HG03039 (cell line): ENCODE measurements at regions not wholly inside any gene's neighbourhood (a gene's known extent, or its start where the extent isn't known, plus 50 kb on each side); places are given as distances from the start of the nearest gene placed in this dataset.
"Not testable (repeated sequence)": the region's sequence is repeated elsewhere in the genome, so short reads cannot be mapped to it uniquely, and the experiment has no call there.

Experiments
- ATAC-seq: cut with Tn5 transposase; IDR thresholded peaks from one replicate; pipeline ENCODE4 v1.9.1; 2021; ENCODE audit warnings: mild to moderate bottlenecking, moderate library complexity; ENCODE audit not compliant: unreplicated experiment

DNA sequence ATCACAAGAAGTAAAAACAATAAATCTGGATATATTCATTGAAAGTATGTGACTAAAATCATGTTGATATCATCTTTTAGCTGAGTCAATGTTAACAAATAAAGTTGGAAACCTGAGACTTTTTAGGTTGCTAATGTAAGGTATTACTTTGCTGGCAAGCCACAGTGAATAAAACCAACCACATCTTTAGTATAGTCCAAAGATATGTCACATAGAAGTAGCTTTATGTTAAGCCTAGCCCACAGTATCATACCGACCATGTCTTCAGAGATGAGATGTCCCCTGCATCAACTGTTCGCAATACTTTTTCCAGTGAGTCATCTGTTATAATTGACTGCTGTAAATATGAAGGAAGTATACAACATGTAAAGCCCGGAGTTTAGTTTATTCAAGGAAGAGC, 107.6 kb upstream of the MCHR2 start:
- ATAC-seq: no peak

DNA sequence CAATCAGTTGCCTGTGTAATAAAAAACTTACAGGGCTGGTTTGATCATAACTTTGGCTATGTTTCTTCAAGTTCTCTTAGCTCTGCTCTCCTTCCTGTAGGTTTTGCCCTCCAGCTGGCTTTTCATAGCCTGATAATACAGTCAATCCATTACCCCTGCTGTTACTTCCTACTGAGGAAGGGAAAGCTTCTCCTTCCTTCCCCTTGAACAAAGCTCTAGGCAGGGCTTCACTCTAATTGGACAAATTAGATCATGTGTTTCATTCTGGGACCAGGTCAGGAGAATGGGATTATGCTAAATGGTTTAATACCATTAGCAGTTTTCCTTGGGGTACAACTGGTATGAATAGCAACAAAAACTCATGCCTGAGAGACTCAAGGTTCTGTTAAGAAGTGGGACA, 106.8 kb upstream of the MCHR2 start:
- no peak for ATAC-seq

DNA sequence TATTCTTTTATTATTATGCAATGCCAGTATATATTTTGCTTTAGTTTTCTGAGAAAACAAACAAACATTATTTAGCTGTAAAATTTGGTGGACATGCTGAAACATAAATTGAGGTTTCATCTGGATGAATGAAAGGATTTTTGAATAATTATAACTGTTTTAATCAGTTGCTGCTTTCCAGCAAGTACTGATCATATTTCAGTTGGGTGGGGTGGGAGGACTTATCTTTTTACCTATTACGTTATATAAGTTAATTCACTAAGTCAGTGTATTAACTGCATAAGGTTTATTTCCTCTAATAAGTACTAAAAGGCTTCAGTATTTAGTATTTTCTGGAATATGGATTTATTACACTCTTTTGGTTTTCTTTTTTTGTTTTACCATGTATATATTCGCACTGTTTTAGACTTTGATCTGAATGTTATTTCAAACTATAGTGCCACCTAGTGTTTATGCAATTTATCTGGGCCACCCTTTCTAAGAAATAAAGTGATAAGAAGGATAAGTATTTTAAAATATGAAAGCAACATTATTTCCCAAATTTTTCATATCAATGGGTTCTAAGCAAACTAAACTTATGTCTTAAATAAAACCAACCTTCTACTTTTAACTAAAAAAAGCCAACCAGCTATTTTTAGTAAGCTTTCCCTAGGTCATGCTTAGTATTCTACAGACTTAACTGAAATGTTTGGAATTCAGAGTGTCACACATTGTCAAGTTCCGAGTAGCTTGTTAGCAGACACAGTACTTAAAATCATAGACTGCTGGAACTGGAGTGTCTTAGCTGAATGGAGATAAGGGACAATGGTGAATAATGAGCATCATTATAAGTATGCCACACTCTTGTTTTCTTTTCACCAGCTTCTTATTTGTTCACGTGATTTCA, 105.4 kb upstream of the MCHR2 start:
- ATAC-seq: no peak

DNA sequence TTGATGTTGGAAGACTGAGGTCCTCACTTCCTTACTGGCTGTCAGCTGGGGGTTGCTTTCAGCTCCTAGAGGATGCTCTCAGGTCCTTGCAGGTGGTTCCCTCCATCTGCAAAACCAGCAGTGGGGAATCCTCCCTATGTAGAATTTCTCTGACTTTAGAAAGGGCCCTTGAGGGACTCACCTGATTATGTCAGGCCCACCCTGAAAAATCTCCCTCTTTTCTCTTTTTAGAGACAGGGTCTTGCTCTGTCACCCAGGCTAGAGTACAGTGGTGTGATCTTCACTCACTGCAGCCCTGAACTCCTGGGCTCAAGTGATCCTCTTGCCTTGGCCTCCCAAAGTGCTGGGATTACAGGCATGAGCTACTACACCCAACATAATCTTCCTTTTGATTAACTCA, 102.9 kb upstream of the MCHR2 start:
- ATAC-seq: no peak

DNA sequence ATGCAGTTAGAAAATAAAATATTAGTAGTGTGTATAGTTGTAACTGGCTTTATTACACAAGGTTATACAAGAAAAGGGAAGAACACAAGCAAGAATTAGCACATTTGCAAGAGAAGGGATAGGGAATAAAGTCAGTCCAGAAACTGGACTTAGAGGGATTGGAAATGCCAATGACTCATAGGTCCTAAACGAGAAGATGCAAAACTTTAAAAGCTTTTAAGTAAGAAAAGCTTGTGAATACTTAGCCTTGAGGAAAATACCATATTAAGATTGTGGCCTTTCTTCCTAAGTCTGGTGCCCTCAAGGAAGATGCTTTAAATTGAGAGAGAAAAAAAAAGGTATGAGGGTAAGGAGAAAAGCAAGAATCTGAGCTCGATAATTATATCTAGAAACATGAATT, 102.3 kb upstream of the MCHR2 start:
- ATAC-seq: no peak

DNA sequence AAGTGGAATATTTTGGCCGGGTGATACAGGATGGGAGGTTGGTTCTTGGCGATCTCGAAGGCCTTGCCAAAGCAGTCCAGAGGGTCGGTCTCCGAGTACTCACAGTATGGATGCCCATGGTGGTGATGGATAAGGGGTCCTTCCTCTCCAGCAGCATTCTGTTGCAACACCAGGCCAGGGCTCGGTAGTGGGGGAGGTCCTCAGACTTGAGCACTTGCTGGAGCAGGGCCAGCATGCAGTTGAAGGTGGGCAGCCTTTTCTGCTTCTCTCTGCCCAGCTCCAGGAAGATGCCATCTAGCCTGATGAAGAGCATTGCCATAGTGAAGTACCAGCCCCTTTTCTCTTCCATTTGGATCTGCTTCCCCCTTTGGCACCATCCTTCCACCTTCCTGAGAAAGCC, 99.4 kb upstream of the MCHR2 start:
- ATAC-seq: no peak

DNA sequence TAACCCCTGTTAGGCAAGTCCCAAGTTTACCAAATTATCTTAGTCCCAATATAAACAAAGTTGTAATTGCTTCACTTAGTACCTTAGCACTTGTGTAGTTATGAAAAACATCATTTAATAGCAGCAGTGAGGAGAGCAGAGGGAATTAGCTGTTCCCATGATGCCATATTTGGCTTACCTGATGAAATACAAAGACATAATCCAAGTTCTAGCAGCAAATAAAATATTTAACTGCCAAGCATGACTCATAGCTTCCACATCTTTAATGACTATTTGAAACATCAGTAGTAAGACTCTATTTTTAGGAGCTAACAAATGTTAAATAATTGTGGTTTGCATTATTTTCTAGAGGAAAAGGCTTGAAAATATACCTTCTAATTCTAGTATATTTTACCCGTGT, 94.0 kb upstream of the MCHR2 start:
- ATAC-seq: no peak

DNA sequence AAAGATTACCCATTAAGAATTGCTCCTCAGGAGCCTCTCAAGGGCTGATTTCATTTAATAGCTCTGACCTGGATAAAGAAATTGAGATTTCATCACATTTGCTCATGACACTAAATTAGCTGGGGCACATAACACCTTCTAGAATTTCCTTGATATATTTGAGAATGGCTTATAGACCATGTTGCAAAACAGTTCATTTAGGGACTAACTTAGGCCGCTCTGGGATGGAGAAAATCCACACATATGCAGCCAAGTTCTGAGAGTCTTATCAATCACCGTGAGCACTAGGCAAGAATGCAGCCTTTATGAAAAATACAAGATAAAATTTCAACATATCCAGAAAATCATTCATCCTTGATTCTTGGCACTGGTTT, 91.0 kb upstream of the MCHR2 start:
- ATAC-seq: no peak

DNA sequence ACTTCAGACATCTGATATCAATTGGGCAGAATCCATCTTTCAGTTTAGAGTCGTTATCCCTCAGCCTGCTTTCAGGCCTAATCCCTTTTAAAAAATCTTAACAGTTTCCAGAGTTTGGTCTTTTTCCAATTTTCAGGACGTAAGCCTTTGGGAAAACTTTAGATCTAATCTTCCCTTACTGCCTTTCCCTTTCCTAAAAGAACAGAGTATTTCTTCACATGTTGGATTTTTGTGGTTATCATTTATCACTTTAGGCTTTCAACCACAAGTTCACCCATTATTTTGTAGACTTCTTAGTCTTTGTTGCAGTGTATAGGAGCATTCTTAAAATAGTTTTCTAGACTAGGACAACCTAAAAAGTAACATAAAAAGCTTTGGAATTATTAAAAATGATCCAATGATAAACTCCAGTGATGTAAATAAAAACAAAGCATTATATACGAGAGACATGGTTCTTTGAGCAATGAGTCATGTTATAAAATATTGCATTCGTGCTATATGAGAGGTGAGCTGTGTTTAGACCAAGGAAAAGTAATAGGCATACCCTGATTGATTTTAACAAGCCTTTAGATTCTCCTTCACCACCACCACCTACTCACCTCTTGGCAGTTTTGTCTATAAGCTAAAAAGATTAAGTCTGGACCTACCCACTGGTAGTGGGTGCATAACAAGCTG, 90.4 kb upstream of the MCHR2 start:
- ATAC-seq: no peak

DNA sequence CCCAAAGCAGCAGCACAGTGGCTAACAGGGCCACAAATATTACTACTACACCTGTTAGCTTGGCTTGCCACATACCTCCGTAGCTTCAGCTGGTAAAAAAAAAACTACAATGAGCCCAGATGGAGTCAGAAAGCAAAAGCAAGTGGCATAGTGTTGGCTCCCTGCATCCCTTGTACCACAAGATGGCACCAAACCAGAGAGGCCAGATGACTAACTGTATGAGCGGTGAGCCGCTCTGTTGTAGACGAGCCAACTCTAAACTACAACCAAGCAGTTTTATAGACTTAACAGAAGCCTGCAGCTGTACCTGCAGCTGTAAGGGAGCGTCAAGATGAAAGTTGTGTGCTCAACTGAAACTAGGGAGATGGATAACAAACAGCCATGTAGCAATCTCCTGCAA, 84.5 kb upstream of the MCHR2 start:
- no peak for ATAC-seq

DNA sequence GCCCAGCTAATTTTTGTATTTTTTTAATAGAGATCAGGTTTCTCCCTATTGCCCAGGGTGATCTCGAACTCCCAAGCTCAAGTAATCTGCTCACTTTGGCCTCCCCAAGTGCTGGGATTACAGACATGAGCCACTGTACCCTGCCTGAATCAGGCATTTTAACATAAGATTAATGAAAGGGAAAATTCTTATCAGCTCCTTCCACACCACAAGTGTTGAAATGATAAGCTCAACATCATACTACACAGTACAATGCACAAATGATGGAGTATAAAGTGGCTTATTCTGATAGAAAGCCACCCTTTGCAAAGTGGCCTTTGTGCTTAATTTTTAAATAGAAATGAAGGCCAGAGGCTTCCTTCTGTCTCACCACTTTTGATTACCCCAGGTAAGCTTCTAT, 71.3 kb upstream of the MCHR2 start:
- no peak for ATAC-seq

DNA sequence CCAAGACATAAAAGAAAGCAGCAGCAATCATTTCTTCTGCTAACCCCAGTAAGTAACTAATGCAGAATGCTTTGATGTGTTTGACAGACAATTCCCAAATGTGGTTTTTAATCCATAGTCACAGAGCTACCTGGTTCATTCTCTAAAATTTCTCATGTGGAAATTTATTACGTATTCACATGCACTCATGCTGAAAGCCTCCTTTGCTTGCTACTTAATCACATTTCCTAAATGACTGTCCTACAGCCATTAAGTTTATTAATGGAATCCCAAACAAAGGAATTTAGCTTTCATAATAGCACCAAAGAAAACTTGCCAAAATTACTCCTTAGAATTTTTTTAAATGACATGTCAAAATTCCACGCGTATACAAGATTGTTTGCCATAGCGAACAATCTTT, 68.6 kb upstream of the MCHR2 start:
- ATAC-seq: no peak

DNA sequence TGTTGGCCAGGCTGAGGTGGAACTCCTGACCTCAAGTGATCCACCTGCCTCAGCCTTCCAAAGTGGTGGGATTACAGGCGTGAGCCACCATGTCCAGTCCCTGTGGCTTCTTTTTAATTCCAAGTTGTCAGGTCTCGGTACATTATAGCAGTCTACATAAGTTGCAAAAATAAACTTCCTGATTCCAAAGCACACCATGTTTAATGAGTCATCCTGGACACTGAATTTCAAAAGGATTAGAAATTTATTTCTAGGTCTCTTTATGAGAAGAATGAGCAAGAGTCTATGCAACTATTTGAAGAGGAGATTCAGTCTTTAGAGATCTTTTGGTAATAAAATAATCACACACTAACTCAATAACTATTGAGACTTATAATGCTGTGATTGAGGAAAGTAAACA, 63.9 kb upstream of the MCHR2 start:
- no peak for ATAC-seq

DNA sequence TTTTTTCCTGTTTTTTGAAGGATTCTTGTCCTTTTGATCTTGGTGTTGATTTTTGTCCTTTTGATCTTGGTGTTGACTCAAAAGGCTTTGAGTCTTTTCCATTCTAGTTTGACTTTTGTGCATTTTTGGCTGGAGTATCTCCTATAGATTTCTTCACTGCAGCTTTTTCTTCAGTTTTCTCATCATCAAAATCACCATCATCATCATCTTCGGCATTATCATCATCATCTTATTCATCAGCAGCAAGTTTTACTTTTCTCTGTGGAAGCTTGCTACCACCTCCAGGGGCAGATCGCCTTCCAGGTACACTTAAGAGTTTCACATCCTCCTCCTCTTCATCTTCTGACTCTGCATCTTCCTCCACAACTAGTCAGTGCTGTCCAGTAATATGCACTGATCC, 56.5 kb upstream of the MCHR2 start:
- ATAC-seq: no peak

DNA sequence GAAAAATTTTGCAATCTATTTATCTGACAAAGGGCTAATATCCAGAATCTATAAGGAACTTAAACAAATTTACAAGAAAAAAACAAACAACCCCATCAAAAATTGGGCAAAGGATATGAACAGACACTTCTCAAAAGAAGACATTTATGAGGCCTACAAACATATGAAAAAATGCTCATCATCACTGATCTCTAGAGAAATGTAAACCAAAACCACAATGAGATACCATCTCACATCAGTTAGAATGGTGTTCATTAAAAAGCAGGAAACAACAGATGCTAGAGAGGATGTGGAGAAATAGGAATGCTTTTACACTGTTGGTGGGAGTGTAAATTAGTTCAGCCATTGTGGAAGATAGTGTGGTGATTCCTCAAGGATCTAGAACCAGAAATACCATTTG, 49.9 kb upstream of the MCHR2 start:
- ATAC-seq: not testable (repeated sequence)
